Hematopoietic multipotent progenitor cell treated with erythropoietin and hydrocortisone succinate and interleukin-3 and kit ligand, for 15 days (in vitro differentiated cells): ENCODE measurements at regions not wholly inside any gene's neighbourhood (a gene's known extent, or its start where the extent isn't known, plus 50 kb on each side); places are given as distances from the start of the nearest gene placed in this dataset.

Experiments used
- DNase-seq: peaks from one replicate; pipeline ENCODE4 v3.0.0-alpha.2; 2015; ENCODE audit warnings: low spot score

GRCh38 chr4:85265234-85265633, 209.7 kb upstream of the ARHGAP24 start:
- no peak for DNase-seq

DNA sequence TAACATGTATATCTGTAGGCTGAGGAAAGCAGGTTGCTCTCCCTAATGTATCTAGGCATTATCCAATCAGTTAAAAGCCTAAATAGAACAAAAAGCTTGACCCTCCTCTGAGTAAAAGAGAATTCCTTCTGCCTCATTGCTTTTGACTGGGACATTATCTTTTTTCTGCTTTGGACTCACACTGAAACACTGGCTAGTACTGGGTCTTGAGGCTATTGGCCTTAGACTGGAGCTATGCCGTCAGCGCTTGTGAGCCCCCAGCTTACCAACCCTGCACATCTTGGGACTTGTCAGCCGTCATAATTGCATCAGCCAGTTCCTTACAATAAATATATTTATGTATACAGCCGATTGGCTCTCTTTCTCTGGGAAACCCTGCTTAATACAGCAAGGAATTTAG, 206.8 kb upstream of the ARHGAP24 start:
- DNase-seq, result no peak

GRCh38 chr4:85268961-85269360, 206.0 kb upstream of the ARHGAP24 start:
- no peak for DNase-seq

DNA sequence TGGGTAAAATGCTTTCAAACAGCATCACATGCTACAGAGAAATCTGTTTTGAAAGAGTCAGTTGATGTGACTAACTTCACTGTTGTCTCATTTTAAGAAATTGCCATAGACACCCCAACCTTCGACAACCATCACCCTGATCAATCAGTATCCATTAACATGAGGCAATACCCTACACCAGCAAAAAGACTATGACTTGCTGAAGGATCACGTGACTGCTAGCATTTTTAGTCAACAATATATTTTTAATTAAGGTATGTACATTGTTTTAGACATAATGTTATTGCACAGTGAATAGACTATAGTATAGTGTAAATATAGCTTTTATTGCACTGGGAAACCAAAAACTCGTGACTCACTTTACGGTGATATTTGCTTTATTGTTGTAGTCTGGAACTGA, 200.0 kb upstream of the ARHGAP24 start:
- DNase-seq, result no peak

GRCh38 chr4:85280963-85281362, 194.0 kb upstream of the ARHGAP24 start:
- DNase-seq, result no peak

- no peak for DNase-seq
Observed at GRCh38 chr4:85291226-85291625, 183.7 kb upstream of the ARHGAP24 start.

- no peak for DNase-seq
Observed at GRCh38 chr4:85298037-85298436, 176.9 kb upstream of the ARHGAP24 start.

DNA sequence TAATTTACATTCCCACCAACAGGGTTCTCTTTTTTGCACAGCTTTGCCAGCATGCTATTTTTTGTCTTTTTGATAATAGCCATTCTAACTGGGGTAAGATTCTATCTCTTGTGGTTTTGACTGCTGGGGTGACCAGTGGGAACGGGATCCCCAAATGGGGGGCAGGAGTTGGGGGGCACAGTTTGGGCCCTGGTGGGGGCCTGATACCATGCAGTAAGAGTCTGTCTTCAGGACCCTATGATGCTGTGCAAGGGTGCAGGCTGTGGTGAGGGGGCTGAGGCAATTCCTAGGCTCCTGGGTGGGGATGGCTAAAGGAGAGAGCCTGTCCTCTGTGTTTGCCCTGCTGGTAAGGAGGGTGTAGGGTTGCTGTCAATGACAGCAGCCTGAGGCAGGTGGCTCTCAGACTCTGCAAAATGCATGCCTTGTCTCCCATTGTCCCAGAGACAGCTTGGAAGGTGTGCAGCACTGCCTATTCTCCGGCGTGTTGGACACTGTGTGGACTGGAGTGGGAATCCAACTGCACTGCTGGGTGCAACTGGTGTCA, 172.7 kb upstream of the ARHGAP24 start:
- DNase-seq, result no peak

GRCh38 chr4:85302756-85303155, 172.2 kb upstream of the ARHGAP24 start:
- DNase-seq, result no peak

GRCh38 chr4:85318415-85318814, 156.5 kb upstream of the ARHGAP24 start:
- DNase-seq, result no peak

- no peak for DNase-seq
Observed at GRCh38 chr4:85358831-85359230, 116.1 kb upstream of the ARHGAP24 start.

GRCh38 chr4:85362550-85362949, 112.4 kb upstream of the ARHGAP24 start:
- no peak for DNase-seq

- DNase-seq, result no peak
Observed at GRCh38 chr4:85367815-85368214, 107.1 kb upstream of the ARHGAP24 start.

- no peak for DNase-seq
Observed at GRCh38 chr4:85368240-85368639, 106.7 kb upstream of the ARHGAP24 start.

GRCh38 chr4:85368932-85369331, 106.0 kb upstream of the ARHGAP24 start:
- no peak for DNase-seq

GRCh38 chr4:85369703-85370380, 105.1 kb upstream of the ARHGAP24 start:
- DNase-seq, result no peak

GRCh38 chr4:85370400-85371032, 104.4 kb upstream of the ARHGAP24 start:
- DNase-seq, result peak; percentile 3

DNA sequence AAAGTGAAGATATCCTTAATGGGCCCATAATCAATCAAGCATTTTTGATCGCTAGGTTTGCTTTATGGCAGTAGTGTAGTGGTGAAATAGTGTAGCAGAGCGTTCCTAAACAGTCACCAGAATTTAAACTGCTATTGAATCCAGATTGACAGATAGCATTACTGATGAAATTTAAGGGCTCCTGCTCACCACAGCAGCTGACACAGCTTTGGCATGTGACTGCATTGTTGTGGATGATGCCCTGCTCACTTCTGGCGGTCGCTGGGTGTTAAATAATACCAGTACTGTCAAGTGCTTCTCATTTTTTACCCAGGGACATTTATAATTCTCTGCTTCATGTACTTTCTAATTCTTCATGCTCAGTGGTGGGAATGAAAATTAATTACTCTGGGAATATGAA, 102.0 kb upstream of the ARHGAP24 start:
- no peak for DNase-seq

- DNase-seq, result no peak
Observed at GRCh38 chr4:85376285-85376684, 98.7 kb upstream of the ARHGAP24 start.

GRCh38 chr4:85381968-85382367, 93.0 kb upstream of the ARHGAP24 start:
- DNase-seq, result no peak

- DNase-seq, result no peak
Observed at GRCh38 chr4:85391071-85391470, 83.9 kb upstream of the ARHGAP24 start.

- no peak for DNase-seq
Observed at GRCh38 chr4:85391589-85392410, 83.2 kb upstream of the ARHGAP24 start.

- no peak for DNase-seq
Observed at GRCh38 chr4:85393201-85393600, 81.7 kb upstream of the ARHGAP24 start.
